ENCODE measurements at regions not wholly inside any gene's neighbourhood (a gene's known extent, or its start where the extent isn't known, plus 50 kb on each side); places are given as distances from the start of the nearest gene placed in this dataset.

- Histone ChIP-seq H3K36me3 (ENCODE audit: control insufficient read depth in 2 of 2, insufficient read depth in 2 of 2, low read length in 1 of 2) (no peaks in the 10 kb centered on the region), H3K4me2 (ENCODE audit: control insufficient read depth, insufficient read depth) (no peak overlapping the region), H3K27me3 (replicated peaks in 1 of 2; ENCODE audit: control insufficient read depth in 2 of 2, insufficient read depth in 2 of 2, low read length in 1 of 2) (no peaks in the 10 kb centered on the region), H3K9me3 (replicated peaks; ENCODE audit: control insufficient read depth, insufficient read depth, low read length) (no peaks in the 10 kb centered on the region), H3K79me2 (ENCODE audit: control insufficient read depth, insufficient read depth, low read length) (no peaks in the 10 kb centered on the region), H2AFZ (ENCODE audit: control insufficient read depth, low read depth, low read length) (no peak overlapping the region), H3K9ac (ENCODE audit: control insufficient read depth, insufficient read depth, low read length) (no peak overlapping the region), H3K4me3 (no peak overlapping the region), H3K27ac (ENCODE audit: control insufficient read depth, insufficient read depth) (no peak overlapping the region), H3K4me1 (ENCODE audit: control insufficient read depth, insufficient read depth, low read length) (no peaks in the 10 kb centered on the region), H4K20me1 (ENCODE audit: control insufficient read depth, insufficient read depth) (no peaks in the 10 kb centered on the region)
- RAD21 ChIA-PET (ENCODE audit: unreplicated experiment) = no interaction called here
- intact Hi-C loops (cut with micrococcal nuclease; ENCODE audit: unreplicated experiment) = no loop called here
- WGBS (ENCODE audit: insufficient coverage, insufficient replicate concordance, low lambda C conversion rate, missing lambda C conversion rate) = 44% methylated on average over 1 of the region's 1 CpG
- ATAC-seq (no peak), FAIRE-seq (no peak), DNase-seq (ENCODE audit: low read depth, low spot score) (no peak)
- BruUV-seq (replicated peaks) = no TSS peak
- TF ChIP-seq, protein P1, sequence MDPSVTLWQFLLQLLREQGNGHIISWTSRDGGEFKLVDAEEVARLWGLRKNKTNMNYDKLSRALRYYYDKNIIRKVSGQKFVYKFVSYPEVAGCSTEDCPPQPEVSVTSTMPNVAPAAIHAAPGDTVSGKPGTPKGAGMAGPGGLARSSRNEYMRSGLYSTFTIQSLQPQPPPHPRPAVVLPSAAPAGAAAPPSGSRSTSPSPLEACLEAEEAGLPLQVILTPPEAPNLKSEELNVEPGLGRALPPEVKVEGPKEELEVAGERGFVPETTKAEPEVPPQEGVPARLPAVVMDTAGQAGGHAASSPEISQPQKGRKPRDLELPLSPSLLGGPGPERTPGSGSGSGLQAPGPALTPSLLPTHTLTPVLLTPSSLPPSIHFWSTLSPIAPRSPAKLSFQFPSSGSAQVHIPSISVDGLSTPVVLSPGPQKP (IDR thresholded peaks at IDR 0.05; ENCODE audit: low read depth, low read length) = no peak
- TF ChIP-seq HDAC2 (IDR thresholded peaks at IDR 0.05) = no peak
- TF ChIP-seq TCF12 (IDR thresholded peaks at IDR 0.05; ENCODE audit: low read depth, low read length) = no peak
- no peak for TF ChIP-seq CHD2 (IDR thresholded peaks at IDR 0.05; ENCODE audit: borderline replicate concordance, low read depth, low read length)
- TF ChIP-seq ZZZ3 (IDR thresholded peaks at IDR 0.05; ENCODE audit: control insufficient read depth, insufficient read length, low read depth) = no peak
- no peak for TF ChIP-seq RB1 (IDR thresholded peaks at IDR 0.05; ENCODE audit: borderline replicate concordance)
- CTCF ChIA-PET = no interaction called here
- POLR2A ChIA-PET = no interaction called here
- SMC1A ChIA-PET (ENCODE audit: uncharacterized antibody, unreplicated experiment) = interaction anchor here (1.0 kb wide), 1 partner anchor 9 kb away, joined by 3 read pairs; no protein-coding TSS in a partner anchor
- in situ Hi-C loops (cut with MboI) = no loop called here
Measured at GRCh38 chr3:153426803-153427202, 264.8 kb downstream of the RAP2B start.

DNA sequence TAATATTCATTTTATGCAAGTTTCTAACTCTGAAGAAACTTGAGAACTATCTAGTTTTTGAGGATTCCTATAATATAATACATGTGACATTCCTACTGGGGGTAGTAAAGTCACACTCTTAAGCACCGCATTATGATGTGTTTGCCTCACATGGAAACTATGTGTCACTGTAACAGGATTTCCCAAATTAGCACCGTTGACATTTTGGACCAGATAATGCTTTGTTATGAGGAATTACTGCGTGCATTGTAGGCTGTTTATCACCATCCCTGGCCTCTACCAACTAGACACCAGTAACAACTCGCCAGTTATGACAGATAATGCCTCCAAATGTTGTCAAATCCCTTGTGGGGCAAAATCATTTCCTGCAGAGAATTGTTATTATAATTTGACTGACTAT lies 267.8 kb downstream of the RAP2B start:
- H3K36me3 ChIP-seq (ENCODE audit: control insufficient read depth in 2 of 2, insufficient read depth in 2 of 2, low read length in 1 of 2) = no peaks in the 10 kb centered on the region
- H2AFZ ChIP-seq (ENCODE audit: control insufficient read depth, low read depth, low read length) = no peak overlapping the region
- no peaks in the 10 kb centered on the region for H3K27me3 ChIP-seq (replicated peaks in 1 of 2; ENCODE audit: control insufficient read depth in 2 of 2, insufficient read depth in 2 of 2, low read length in 1 of 2)
- no TSS peak for BruUV-seq (replicated peaks)
- CTCF ChIA-PET = no interaction called here
- DNase-seq (ENCODE audit: low read depth, low spot score) = no peak
- SMC1A ChIA-PET (ENCODE audit: uncharacterized antibody, unreplicated experiment) = no interaction called here
- H3K4me3 ChIP-seq = no peak overlapping the region
- intact Hi-C loops (cut with micrococcal nuclease; ENCODE audit: unreplicated experiment) (loop anchor here (10.0 kb wide), 1 partner anchor 385 kb away; no protein-coding TSS in a partner anchor), in situ Hi-C loops (cut with MboI) (no loop called here)
- RAD21 ChIA-PET (ENCODE audit: unreplicated experiment) = no interaction called here
- FAIRE-seq = no peak
- H3K79me2 ChIP-seq (ENCODE audit: control insufficient read depth, insufficient read depth, low read length) = no peaks in the 10 kb centered on the region
- H3K9ac ChIP-seq (ENCODE audit: control insufficient read depth, insufficient read depth, low read length) = no peak overlapping the region
- H3K27ac ChIP-seq (ENCODE audit: control insufficient read depth, insufficient read depth) = no peak overlapping the region
- no peak overlapping the region for H3K4me2 ChIP-seq (ENCODE audit: control insufficient read depth, insufficient read depth)
- no peak for ATAC-seq
- no peaks in the 10 kb centered on the region for H4K20me1 ChIP-seq (ENCODE audit: control insufficient read depth, insufficient read depth)
- POLR2A ChIA-PET = no interaction called here
- no peaks in the 10 kb centered on the region for H3K4me1 ChIP-seq (ENCODE audit: control insufficient read depth, insufficient read depth, low read length)
- no peaks in the 10 kb centered on the region for H3K9me3 ChIP-seq (replicated peaks; ENCODE audit: control insufficient read depth, insufficient read depth, low read length)
- WGBS (ENCODE audit: insufficient coverage, insufficient replicate concordance, low lambda C conversion rate, missing lambda C conversion rate) = 19% methylated on average over 4 of the region's 4 CpGs
- TF ChIP-seq, protein P2, sequence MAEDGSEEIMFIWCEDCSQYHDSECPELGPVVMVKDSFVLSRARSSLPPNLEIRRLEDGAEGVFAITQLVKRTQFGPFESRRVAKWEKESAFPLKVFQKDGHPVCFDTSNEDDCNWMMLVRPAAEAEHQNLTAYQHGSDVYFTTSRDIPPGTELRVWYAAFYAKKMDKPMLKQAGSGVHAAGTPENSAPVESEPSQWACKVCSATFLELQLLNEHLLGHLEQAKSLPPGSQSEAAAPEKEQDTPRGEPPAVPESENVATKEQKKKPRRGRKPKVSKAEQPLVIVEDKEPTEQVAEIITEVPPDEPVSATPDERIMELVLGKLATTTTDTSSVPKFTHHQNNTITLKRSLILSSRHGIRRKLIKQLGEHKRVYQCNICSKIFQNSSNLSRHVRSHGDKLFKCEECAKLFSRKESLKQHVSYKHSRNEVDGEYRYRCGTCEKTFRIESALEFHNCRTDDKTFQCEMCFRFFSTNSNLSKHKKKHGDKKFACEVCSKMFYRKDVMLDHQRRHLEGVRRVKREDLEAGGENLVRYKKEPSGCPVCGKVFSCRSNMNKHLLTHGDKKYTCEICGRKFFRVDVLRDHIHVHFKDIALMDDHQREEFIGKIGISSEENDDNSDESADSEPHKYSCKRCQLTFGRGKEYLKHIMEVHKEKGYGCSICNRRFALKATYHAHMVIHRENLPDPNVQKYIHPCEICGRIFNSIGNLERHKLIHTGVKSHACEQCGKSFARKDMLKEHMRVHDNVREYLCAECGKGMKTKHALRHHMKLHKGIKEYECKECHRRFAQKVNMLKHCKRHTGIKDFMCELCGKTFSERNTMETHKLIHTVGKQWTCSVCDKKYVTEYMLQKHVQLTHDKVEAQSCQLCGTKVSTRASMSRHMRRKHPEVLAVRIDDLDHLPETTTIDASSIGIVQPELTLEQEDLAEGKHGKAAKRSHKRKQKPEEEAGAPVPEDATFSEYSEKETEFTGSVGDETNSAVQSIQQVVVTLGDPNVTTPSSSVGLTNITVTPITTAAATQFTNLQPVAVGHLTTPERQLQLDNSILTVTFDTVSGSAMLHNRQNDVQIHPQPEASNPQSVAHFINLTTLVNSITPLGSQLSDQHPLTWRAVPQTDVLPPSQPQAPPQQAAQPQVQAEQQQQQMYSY (CRISPR knock-in tag; IDR thresholded peaks at IDR 0.05) = no peak
- no peak for TF ChIP-seq BHLHE40 (IDR thresholded peaks at IDR 0.05; ENCODE audit: borderline replicate concordance in 1 of 2, low read depth in 2 of 2, low read length in 1 of 2)
- no peak for TF ChIP-seq MAX (IDR thresholded peaks at IDR 0.05; ENCODE audit: low read depth, low read length)
- TF ChIP-seq, protein P3, sequence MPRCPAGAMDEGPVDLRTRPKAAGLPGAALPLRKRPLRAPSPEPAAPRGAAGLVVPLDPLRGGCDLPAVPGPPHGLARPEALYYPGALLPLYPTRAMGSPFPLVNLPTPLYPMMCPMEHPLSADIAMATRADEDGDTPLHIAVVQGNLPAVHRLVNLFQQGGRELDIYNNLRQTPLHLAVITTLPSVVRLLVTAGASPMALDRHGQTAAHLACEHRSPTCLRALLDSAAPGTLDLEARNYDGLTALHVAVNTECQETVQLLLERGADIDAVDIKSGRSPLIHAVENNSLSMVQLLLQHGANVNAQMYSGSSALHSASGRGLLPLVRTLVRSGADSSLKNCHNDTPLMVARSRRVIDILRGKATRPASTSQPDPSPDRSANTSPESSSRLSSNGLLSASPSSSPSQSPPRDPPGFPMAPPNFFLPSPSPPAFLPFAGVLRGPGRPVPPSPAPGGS (IDR thresholded peaks at IDR 0.05; ENCODE audit: borderline replicate concordance, insufficient read depth, low read depth, low read length, poor library complexity, severe bottlenecking) = no peak
- no peak for TF ChIP-seq SMAD1 (IDR thresholded peaks at IDR 0.05; ENCODE audit: low read depth, partially characterized antibody)
- no peak for TF ChIP-seq RBBP5 (conservative IDR thresholded peaks at IDR 0.05)

Data from GM12878 (cell line).